GM12878 (cell line): ENCODE measurements at regions not wholly inside any gene's neighbourhood (a gene's known extent, or its start where the extent isn't known, plus 50 kb on each side); places are given as distances from the start of the nearest gene placed in this dataset.

Experiments
- ATAC-seq: fragments of 200-7000 bp; cut with Tn5 transposase; 3 replicates; pipeline ENCODE4 v1.9.1; 2020; ENCODE audit warnings: mild to moderate bottlenecking, moderate library complexity
- BruUV-seq: library from RNA; stranded (reverse); fragments of 400-500 nt; replicated peaks from 2 replicates; lab custom pipeline; 2021; lab: Mats Ljungman, UMichigan
- CTCF ChIA-PET: fragments of 300-600 bp; sonication (Branson Sonifier 250); formaldehyde crosslinking; extraction: SDS; loops from one replicate; lab custom pipeline; 2021; ENCODE audit warnings: inconsistent platforms; lab: Yijun Ruan, JAX
- POLR2A ChIA-PET: fragments of 350-600 bp; formaldehyde crosslinking; extraction: SDS; loops from one replicate; lab custom pipeline; 2021; ENCODE audit warnings: inconsistent platforms; lab: Charles Lee
- RAD21 ChIA-PET: fragments of 300-600 bp; sonication (Branson Sonifier 250); formaldehyde crosslinking; loops from one replicate; lab custom pipeline; 2023; ENCODE audit warnings: antibody characterized with exemption; ENCODE audit not compliant: unreplicated experiment; lab: Charles Lee
- SMC1A ChIA-PET: fragments of 300-600 bp; sonication (Branson Sonifier 250); formaldehyde crosslinking; loops from one replicate; lab custom pipeline; 2023; ENCODE audit not compliant: unreplicated experiment, uncharacterized antibody; lab: Charles Lee
- DNase-seq: peaks from one replicate; pipeline ENCODE4 v3.0.0-alpha.2; 2011; ENCODE audit warnings: low read depth, low spot score
- FAIRE-seq: peaks from 3 replicates; lab custom pipeline; 2011; peaks lifted over from hg19 to GRCh38; lab: Jason Lieb, UNC
- H2AFZ ChIP-seq: 2 replicates; pipeline ENCODE4 v1.6.0; 2011; ENCODE audit warnings: low read depth, low read length, control low read depth; ENCODE audit not compliant: control insufficient read depth
- H3K27ac ChIP-seq: 2 replicates; pipeline ENCODE4 v1.5.1; 2011; ENCODE audit warnings: control low read depth; ENCODE audit not compliant: control insufficient read depth, insufficient read depth
- H3K27me3 ChIP-seq, 2 experiments: replicated peaks in 1 of 2; 2 replicates each; pipeline versions ENCODE4 v1.6.0 to v1.6.1; 2011; ENCODE audit warnings: low read length in 1 of 2; ENCODE audit not compliant: control insufficient read depth in 2 of 2, insufficient read depth in 2 of 2
- H3K36me3 ChIP-seq, 2 experiments: 2 replicates each; pipeline ENCODE4 v1.5.1; 2011; ENCODE audit warnings: low read length in 1 of 2; ENCODE audit not compliant: control insufficient read depth in 2 of 2, insufficient read depth in 2 of 2
- H3K4me1 ChIP-seq: 2 replicates; pipeline ENCODE4 v1.6.1; 2011; ENCODE audit warnings: mild to moderate bottlenecking, low read length, moderate library complexity, mixed read lengths; ENCODE audit not compliant: control insufficient read depth, insufficient read depth
- H3K4me2 ChIP-seq: 2 replicates; pipeline ENCODE4 v1.6.0; 2011; ENCODE audit warnings: control low read depth; ENCODE audit not compliant: control insufficient read depth, insufficient read depth
- H3K4me3 ChIP-seq: fragments of 200-600 bp; sonication (generic); 2 replicates; pipeline ENCODE4 v1.5.1; 2016
- H3K79me2 ChIP-seq: 2 replicates; pipeline ENCODE4 v1.6.0; 2011; ENCODE audit warnings: low read length; ENCODE audit not compliant: control insufficient read depth, insufficient read depth
- H3K9ac ChIP-seq: 2 replicates; pipeline ENCODE4 v1.8.0; 2011; ENCODE audit warnings: low read length, control low read depth, mixed read lengths; ENCODE audit not compliant: control insufficient read depth, insufficient read depth
- H3K9me3 ChIP-seq: replicated peaks from 3 replicates; pipeline ENCODE4 v1.5.1; 2011; ENCODE audit warnings: mild to moderate bottlenecking, low read length; ENCODE audit not compliant: control insufficient read depth, insufficient read depth
- H4K20me1 ChIP-seq: 2 replicates; pipeline ENCODE4 v1.6.0; 2011; ENCODE audit not compliant: control insufficient read depth, insufficient read depth
- CREM ChIP-seq: IDR thresholded peaks from 2 replicates; pipeline ENCODE4 v1.6.1; 2014; ENCODE audit warnings: antibody characterized with exemption, low read depth
- FOXM1 ChIP-seq: IDR thresholded peaks from 2 replicates; pipeline ENCODE4 v1.6.1; 2012; ENCODE audit warnings: low read depth, mild to moderate bottlenecking, inconsistent platforms, low read length, moderate library complexity
- JUNB ChIP-seq: IDR thresholded peaks from 2 replicates; pipeline ENCODE4 v1.6.1; 2016; ENCODE audit warnings: antibody characterized with exemption, mild to moderate bottlenecking
- RFX5 ChIP-seq: IDR thresholded peaks from 2 replicates; pipeline ENCODE4 v1.6.1; 2011; ENCODE audit warnings: low read depth, low read length, improper control_type of control experiment
- ZNF622 ChIP-seq: fragments of 450-650 bp; IDR thresholded peaks from 2 replicates; pipeline ENCODE4 v1.6.1; 2017; ENCODE audit warnings: mild to moderate bottlenecking, inconsistent platforms
- WGBS: methylation state at CpG from one replicate; pipeline ENCODE4 v1.1.6; 2016; ENCODE audit warnings: low lambda C conversion rate; ENCODE audit not compliant: insufficient replicate concordance, insufficient coverage; ENCODE audit errors: missing lambda C conversion rate; 5-methylcytosine and 5-hydroxymethylcytosine counted together
- in situ Hi-C: fragments of 300-500 bp; cut with MboI; formaldehyde crosslinking; loops from 9 replicates; pipeline ENCODE4 v1.14.3; 2018; ENCODE audit warnings: mixed read lengths
- intact Hi-C: fragments of 100-400 bp; cut with micrococcal nuclease; formaldehyde crosslinking; loops from one replicate; pipeline ENCODE4 v1.14.2; 2022; ENCODE audit not compliant: unreplicated experiment
- TF ChIP-seq, protein P1 (sequence below): fragments of 450-650 bp; IDR thresholded peaks from 2 replicates; pipeline ENCODE4 v1.6.1; 2017; ENCODE audit warnings: borderline replicate concordance

DNA sequence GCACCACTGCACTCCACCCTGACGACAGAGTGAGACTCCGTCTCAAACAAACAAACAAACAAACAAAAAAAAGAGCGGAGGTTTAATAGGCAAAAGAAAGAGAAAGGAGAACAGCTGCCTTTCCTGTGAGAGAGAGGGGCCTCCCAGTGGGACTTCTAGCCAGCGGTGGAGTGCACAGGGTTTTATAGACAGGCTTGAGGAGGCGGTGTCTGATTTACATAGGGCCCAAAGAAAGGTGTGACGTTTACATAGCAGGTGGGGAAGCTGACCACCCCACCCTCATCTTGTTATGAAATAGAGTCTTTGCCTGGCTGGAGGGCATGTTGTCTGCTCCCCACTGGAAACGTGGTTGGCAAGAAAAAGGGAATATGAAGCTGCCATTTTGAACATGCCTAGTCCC lies 106.0 kb upstream of the CSNK1A1L start:
- no peak overlapping the region for H2AFZ ChIP-seq
- FAIRE-seq (no peak), ATAC-seq (no peak), DNase-seq (no peak)
- ChIA-PET SMC1A (no interaction called here), RAD21 (no interaction called here), POLR2A (no interaction called here), CTCF (no interaction called here)
- TF ChIP-seq JUNB = no peak
- TF ChIP-seq, protein P1, sequence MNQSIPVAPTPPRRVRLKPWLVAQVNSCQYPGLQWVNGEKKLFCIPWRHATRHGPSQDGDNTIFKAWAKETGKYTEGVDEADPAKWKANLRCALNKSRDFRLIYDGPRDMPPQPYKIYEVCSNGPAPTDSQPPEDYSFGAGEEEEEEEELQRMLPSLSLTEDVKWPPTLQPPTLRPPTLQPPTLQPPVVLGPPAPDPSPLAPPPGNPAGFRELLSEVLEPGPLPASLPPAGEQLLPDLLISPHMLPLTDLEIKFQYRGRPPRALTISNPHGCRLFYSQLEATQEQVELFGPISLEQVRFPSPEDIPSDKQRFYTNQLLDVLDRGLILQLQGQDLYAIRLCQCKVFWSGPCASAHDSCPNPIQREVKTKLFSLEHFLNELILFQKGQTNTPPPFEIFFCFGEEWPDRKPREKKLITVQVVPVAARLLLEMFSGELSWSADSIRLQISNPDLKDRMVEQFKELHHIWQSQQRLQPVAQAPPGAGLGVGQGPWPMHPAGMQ = no peak
- no peak for TF ChIP-seq CREM
- TF ChIP-seq RFX5 = no peak
- no peak for TF ChIP-seq FOXM1
- no peak for TF ChIP-seq ZNF622
- WGBS = 20% methylated on average over 7 of the region's 7 CpGs
- no peaks in the 10 kb centered on the region for H4K20me1 ChIP-seq
- no peak overlapping the region for H3K27ac ChIP-seq
- H3K27me3 ChIP-seq = no peaks in the 10 kb centered on the region
- intact Hi-C loops (no loop called here), in situ Hi-C loops (no loop called here)
- H3K4me2 ChIP-seq = no peak overlapping the region
- no TSS peak for BruUV-seq
- H3K9ac ChIP-seq = no peak overlapping the region
- H3K9me3 ChIP-seq = no peaks in the 10 kb centered on the region
- H3K4me3 ChIP-seq = no peak overlapping the region
- H3K79me2 ChIP-seq = no peaks in the 10 kb centered on the region
- no peaks in the 10 kb centered on the region for H3K36me3 ChIP-seq
- H3K4me1 ChIP-seq = no peaks in the 10 kb centered on the region
